VCaP (cell line): ENCODE measurements at regions not wholly inside any gene's neighbourhood (a gene's known extent, or its start where the extent isn't known, plus 50 kb on each side); places are given as distances from the start of the nearest gene placed in this dataset.
"Not testable (repeated sequence)": the region's sequence is repeated elsewhere in the genome, so short reads cannot be mapped to it uniquely, and the experiment has no call there.

ENCODE experiments used
- H3K27ac ChIP-seq: fragments of 450-650 bp; 2 replicates; pipeline ENCODE4 v1.5.1; 2017
- CTCF ChIP-seq: fragments of 450-650 bp; conservative IDR thresholded peaks from 2 replicates; pipeline ENCODE4 v1.5.1; 2017; ENCODE audit warnings: mild to moderate bottlenecking, moderate library complexity

GRCh38 chr7:25731846-25732245, 420.2 kb upstream of the NFE2L3 start:
- H3K27ac ChIP-seq, result no peak overlapping the region
- no peak for TF ChIP-seq CTCF

- no peak overlapping the region for H3K27ac ChIP-seq
- no peak for TF ChIP-seq CTCF
Measured at GRCh38 chr7:25732766-25733217, 419.2 kb upstream of the NFE2L3 start.

- no peak for TF ChIP-seq CTCF
Measured at GRCh38 chr7:25735674-25736242, 416.2 kb upstream of the NFE2L3 start.

GRCh38 chr7:25738528-25738927, 413.5 kb upstream of the NFE2L3 start:
- no peak for TF ChIP-seq CTCF
- H3K27ac ChIP-seq, result no peak overlapping the region; the same call in 1 of the 2 replicates

More at GRCh38 chr7:25735674-25736242, 416.2 kb upstream of the NFE2L3 start:
- no peak overlapping the region for H3K27ac ChIP-seq

- no peak overlapping the region; the same call in 1 of the 2 replicates for H3K27ac ChIP-seq
- no peak for TF ChIP-seq CTCF
Measured at GRCh38 chr7:25739143-25739542, 412.9 kb upstream of the NFE2L3 start.

GRCh38 chr7:25742316-25742715, 409.7 kb upstream of the NFE2L3 start:
- TF ChIP-seq CTCF, result no peak
- H3K27ac ChIP-seq, result no peak overlapping the region

- H3K27ac ChIP-seq, result not testable (repeated sequence)
Measured at GRCh38 chr7:25743670-25744451, 408.1 kb upstream of the NFE2L3 start.
